ENCODE measurements at regions not wholly inside any gene's neighbourhood (a gene's known extent, or its start where the extent isn't known, plus 50 kb on each side); places are given as distances from the start of the nearest gene placed in this dataset.

GRCh38 chr13:95502216-95502615 is 50.3 kb upstream of the CLDN10 start:
- ATAC-seq, result no peak
- CTCF ChIA-PET, result no interaction called here

More at GRCh38 chr13:95502216-95502615, 50.3 kb upstream of the CLDN10 start:
- POLR2A ChIA-PET, result no interaction called here
- Mint-ChIP-seq H3K4me3 (no peak overlapping the region), H3K27ac (no peak overlapping the region), H3K9me3 (peaks cover 15% of the 10 kb centered on the region), H3K27me3 (ENCODE audit: low read depth) (peaks cover 25% of the 10 kb centered on the region), H3K36me3 (peaks cover 13% of the 10 kb centered on the region), H3K4me1 (peaks cover 20% of the 10 kb centered on the region)
- TF ChIP-seq MYBL2 (CRISPR knock-in tag; IDR thresholded peaks at IDR 0.05), result no peak
- TF ChIP-seq IRF2 (CRISPR knock-in tag; IDR thresholded peaks at IDR 0.05; ENCODE audit: borderline replicate concordance, low read depth), result no peak
- no peak for TF ChIP-seq TEAD4 (CRISPR knock-in tag; IDR thresholded peaks at IDR 0.05)
- TF ChIP-seq FOXJ3 (CRISPR knock-in tag; IDR thresholded peaks at IDR 0.05; ENCODE audit: borderline replicate concordance), result no peak
- no peak for TF ChIP-seq MLX (CRISPR knock-in tag; IDR thresholded peaks at IDR 0.05)
- no peak for TF ChIP-seq KAT7 (CRISPR knock-in tag; IDR thresholded peaks at IDR 0.05; ENCODE audit: borderline replicate concordance)
- TF ChIP-seq SMAD4 (CRISPR knock-in tag; IDR thresholded peaks at IDR 0.05), result no peak
- no peak for TF ChIP-seq AR (CRISPR knock-in tag; IDR thresholded peaks at IDR 0.05)
- TF ChIP-seq FOXP1 (CRISPR knock-in tag; IDR thresholded peaks at IDR 0.05; ENCODE audit: borderline replicate concordance), result no peak
- TF ChIP-seq ZMAT4 (CRISPR knock-in tag; IDR thresholded peaks at IDR 0.05), result no peak
- no peak for TF ChIP-seq E2F1 (CRISPR knock-in tag; IDR thresholded peaks at IDR 0.05)
- DNase-seq (ENCODE audit: low spot score), result no peak
